ENCODE measurements at regions not wholly inside any gene's neighbourhood (a gene's known extent, or its start where the extent isn't known, plus 50 kb on each side); places are given as distances from the start of the nearest gene placed in this dataset.
A peak's percentile ranks its signal among the peaks of the same experiment; 100 is the strongest.

- DNase-seq, result no peak
Observed at GRCh38 chr18:69217196-69218000, 183.3 kb upstream of the DOK6 start.

DNA sequence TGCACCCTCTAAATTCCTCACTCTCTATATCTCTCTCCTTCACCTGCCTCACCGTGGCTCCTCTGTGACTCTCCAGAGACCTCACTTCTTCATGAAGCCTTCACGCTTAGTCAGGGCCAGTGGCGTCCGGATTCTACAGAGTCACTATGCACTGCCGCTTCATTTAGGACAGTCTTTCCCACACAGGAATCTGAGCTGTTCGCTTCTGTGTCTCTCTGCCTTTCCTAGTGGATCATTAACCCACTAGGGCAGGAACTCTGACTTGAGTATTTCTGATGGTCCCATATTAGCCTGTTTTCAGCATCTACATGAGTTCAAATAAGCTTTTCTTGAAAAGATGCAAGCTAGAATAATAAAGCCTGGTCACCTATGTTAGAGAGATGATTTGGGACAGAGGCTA, 180.2 kb upstream of the DOK6 start:
- DNase-seq, result no peak

DNA sequence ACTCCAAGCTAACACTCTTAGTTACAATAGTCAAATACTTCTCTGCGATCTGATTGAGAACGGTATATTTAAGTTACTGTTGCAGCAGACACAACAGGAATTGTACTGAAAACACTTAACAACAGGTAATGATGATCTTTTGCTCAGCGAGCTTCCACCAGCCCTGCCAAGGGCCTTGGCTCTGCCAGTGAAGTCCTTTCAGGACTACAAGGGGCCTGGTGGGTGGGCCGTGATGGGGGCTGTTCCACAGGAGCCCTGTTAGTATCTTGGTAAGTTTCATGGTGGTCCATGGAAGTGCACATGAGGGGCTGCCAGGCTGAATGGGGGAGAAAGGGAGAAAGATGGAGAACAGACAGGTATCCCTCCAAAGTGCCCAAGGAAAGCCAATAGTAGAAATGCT, 178.6 kb upstream of the DOK6 start:
- no peak for DNase-seq

DNA sequence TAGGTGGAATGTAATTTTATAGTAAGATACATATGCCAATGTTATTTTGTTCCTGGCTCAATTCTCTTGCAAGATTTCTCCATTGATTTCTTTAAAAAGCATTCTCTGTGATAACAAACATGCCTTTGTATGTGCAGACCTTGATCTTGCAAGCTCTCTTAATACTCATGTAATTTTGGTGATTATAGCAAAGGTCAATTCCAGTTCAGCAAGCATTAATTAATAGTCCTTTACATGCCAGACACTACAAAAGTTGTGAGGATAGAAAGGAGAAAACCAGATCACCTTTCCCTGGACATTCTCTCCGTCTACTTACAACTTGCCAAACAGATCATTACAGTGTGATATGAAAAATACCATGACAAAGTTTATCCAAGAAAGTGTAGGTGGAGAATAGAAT, 173.7 kb upstream of the DOK6 start:
- DNase-seq, result no peak

DNA sequence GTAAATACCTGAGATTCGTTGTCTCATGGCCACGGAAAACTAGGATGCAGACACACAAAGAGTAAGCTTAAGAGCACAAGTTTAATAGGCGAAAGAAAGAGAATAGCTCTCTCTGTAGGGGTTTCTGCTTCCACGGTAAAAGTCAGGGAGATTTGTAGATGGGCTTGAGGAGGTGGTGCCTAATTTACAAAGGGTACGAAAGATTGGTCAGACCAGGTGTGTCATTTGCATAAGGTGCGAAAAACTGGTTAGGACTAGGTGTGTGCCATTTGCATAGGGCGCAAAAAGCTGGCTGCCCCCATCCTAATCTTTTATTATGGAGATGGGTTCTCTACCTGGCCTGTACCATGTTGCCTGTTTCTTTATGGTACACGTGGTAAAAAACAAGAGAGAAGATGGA, 170.5 kb upstream of the DOK6 start:
- DNase-seq, result no peak

DNA sequence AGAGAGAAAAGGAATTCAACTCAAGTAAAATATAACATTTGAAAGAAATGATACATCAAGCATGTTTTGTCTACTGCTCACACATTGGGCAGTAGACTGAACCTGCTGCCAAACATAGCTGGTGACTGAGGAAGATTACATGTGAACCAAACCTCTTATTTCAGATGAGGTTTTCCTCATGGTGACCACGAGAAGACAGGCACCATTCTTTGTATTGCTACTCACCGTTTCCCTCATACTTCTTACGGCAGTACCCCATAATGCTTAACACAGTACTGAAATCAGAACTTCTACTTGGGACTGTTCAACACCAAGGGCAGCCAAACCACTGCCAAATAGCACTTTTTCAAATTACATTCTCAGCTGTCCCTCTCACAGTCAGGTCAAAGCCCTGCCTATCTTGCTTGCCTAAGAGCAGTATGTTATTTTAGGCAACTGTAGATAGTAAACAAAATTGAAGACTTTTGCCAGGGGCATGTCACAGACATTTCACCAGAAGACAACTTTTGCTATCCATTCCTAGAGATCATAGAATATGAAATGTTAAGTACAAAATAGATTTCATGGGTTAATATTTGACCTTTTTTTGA, 167.1 kb upstream of the DOK6 start:
- DNase-seq, result no peak

- no peak for DNase-seq
Observed at GRCh38 chr18:69239849-69240674, 160.6 kb upstream of the DOK6 start.

GRCh38 chr18:69246027-69246426, 154.7 kb upstream of the DOK6 start:
- no peak for DNase-seq

- no peak for DNase-seq
Observed at GRCh38 chr18:69250305-69251151, 150.2 kb upstream of the DOK6 start.

DNA sequence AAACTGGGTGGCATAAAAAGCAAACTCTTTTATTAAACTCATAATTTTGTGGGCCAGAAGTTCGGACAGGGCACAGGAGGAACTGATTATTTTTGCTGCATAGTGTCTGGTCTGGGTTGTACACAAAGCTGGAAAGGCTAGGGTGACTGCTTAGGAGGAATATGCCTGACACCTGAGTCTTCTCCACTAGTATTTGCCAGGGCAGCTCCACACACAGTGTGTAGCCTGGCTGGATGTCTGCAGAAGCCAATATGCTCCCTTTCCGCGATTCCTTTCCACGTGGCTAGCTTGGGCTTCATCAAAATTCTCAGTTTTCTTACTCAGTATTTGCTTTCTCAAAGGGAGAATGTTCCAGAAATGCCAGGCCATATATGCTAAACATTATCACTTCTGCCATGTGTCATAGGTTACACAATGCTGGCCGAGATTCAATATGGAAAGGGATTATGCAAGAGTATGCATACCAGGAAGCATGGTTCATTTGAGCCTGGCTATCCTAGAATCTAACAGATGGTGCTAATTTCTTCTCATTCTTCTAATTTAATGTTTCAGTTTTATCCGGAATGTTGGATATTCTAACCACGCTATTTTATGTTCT, 142.7 kb upstream of the DOK6 start:
- peak; percentile 59 for DNase-seq

DNA sequence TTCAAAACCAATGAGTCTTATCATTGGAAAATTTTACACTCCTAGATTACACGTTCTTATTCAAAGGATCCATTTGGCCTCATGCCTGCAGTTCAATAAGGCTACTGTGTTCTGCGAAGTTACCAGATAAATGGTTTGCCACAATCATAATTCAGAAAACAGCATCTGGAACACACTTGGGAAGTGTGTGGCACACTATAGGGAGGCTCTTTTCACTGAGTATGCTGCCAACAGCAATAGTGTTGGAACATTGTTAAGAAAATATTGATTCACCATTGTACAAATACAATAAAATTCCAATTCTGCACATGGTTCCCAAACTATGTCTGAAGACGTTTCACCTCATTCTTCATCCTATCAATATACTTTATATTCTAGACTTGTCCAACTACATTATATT, 141.4 kb upstream of the DOK6 start:
- no peak for DNase-seq

GRCh38 chr18:69261406-69261805, 139.3 kb upstream of the DOK6 start:
- DNase-seq, result no peak

GRCh38 chr18:69265656-69266055, 135.0 kb upstream of the DOK6 start:
- DNase-seq, result no peak

DNA sequence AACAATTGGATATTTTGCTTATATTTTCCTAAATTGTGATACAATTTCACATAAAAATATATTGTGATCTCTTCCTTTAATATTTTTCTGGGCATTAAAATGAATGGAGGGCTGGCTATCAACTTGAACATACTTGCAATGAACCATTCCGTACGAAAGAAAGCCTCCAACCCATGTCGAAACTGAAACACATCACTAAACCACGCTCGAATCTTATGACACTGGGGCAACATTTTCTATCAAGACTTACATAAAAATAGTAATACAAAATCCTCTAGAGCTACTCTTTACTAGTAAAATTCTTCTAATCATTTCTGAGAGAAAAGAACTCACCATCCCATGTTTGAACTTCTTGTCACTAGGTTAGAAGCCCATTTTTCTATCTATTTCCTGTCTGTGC, 132.8 kb upstream of the DOK6 start:
- DNase-seq, result no peak

GRCh38 chr18:69282371-69282770, 118.3 kb upstream of the DOK6 start:
- DNase-seq, result no peak

DNA sequence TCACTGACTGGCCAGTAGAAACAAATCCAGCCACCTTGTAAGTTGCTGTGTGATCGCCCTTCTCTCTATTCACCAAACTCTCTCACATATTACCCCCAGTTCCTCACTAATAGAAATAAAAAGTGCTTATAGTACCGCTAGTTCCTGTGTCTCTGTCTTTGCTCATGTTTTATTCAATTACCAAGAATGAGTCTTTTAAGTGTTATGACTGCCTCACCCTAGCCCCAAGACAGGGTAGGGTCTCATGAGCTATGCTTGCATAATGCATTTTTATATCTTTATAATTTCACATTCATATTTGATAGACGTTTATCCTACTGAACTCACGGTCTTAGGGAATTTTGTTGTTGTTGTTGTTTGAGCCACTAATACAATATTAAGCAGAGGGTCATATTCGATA, 109.6 kb upstream of the DOK6 start:
- no peak for DNase-seq

GRCh38 chr18:69291755-69292154, 108.9 kb upstream of the DOK6 start:
- DNase-seq, result no peak

GRCh38 chr18:69300185-69300584, 100.5 kb upstream of the DOK6 start:
- DNase-seq, result no peak

- no peak for DNase-seq
Observed at GRCh38 chr18:69308619-69309018, 92.1 kb upstream of the DOK6 start.

GRCh38 chr18:69326094-69326493, 74.6 kb upstream of the DOK6 start:
- no peak for DNase-seq

GRCh38 chr18:69328086-69328485, 72.6 kb upstream of the DOK6 start:
- no peak for DNase-seq

DNA sequence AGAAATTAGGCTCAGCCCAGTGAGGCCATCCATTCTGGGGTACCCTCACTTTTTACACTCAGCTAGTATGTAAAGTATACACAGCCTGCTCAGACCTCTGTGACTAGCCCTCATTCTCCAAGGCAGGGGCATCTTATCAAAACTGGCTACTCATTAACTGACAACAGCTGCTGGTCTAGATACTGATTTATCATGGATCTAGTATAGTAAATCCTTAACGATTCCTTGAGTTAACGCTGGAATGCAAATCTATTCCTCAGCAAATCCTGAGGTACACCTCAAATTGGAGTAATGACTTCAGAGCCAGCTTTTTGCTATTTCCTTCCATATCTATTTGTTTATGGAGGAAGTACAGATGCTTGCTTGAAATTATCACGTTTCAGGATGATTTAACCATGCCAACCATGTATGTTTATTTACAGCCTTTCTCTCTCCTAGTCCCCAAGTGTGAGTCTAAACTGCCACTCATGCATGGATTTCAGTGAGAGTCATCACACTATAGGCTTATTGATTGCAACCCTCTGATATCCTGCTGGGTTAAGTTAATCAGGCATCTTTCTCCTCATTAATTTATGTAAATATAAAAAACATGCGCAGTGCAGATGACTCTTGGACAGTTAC, 70.2 kb upstream of the DOK6 start:
- no peak for DNase-seq
